ENCODE measurements at regions not wholly inside any gene's neighbourhood (a gene's known extent, or its start where the extent isn't known, plus 50 kb on each side); places are given as distances from the start of the nearest gene placed in this dataset.

- Histone ChIP-seq H3K4me3 (ENCODE audit: low read depth, low read length, poor library complexity, severe bottlenecking) (no peak overlapping the region), H3F3A (ENCODE audit: insufficient read depth, low read length) (no peaks in the 10 kb centered on the region), H3K9me3 (ENCODE audit: low read length) (no peaks in the 10 kb centered on the region), H3K79me2 (ENCODE audit: insufficient read depth, low read length) (no peaks in the 10 kb centered on the region), H3K27ac (ENCODE audit: low read depth, low read length, poor library complexity, severe bottlenecking) (no peak overlapping the region), H3K4me2 (ENCODE audit: low read length) (no peak overlapping the region), H3K36me3 (ENCODE audit: insufficient read depth, low read length) (no peaks in the 10 kb centered on the region), H3K9ac (ENCODE audit: low read length) (no peak overlapping the region), H3K9me2 (ENCODE audit: low read depth, low read length) (no peaks in the 10 kb centered on the region), H4K20me1 (ENCODE audit: insufficient read depth, low read length) (no peaks in the 10 kb centered on the region), H3K4me1 (ENCODE audit: insufficient read depth, low read length, severe bottlenecking) (no peaks in the 10 kb centered on the region), H2AFZ (ENCODE audit: low read length) (no peak overlapping the region), H3K27me3 (ENCODE audit: insufficient read depth, low read length) (no peaks in the 10 kb centered on the region)
- no peak for TF ChIP-seq EZH2 (IDR thresholded peaks at IDR 0.05; ENCODE audit: borderline replicate concordance, low read length)
- TF ChIP-seq, protein P1, sequence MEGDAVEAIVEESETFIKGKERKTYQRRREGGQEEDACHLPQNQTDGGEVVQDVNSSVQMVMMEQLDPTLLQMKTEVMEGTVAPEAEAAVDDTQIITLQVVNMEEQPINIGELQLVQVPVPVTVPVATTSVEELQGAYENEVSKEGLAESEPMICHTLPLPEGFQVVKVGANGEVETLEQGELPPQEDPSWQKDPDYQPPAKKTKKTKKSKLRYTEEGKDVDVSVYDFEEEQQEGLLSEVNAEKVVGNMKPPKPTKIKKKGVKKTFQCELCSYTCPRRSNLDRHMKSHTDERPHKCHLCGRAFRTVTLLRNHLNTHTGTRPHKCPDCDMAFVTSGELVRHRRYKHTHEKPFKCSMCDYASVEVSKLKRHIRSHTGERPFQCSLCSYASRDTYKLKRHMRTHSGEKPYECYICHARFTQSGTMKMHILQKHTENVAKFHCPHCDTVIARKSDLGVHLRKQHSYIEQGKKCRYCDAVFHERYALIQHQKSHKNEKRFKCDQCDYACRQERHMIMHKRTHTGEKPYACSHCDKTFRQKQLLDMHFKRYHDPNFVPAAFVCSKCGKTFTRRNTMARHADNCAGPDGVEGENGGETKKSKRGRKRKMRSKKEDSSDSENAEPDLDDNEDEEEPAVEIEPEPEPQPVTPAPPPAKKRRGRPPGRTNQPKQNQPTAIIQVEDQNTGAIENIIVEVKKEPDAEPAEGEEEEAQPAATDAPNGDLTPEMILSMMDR (IDR thresholded peaks at IDR 0.05; ENCODE audit: low read length) = no peak
These were observed 116.6 kb upstream of the CDK1 start for GRCh38 chr10:60661637-60662036.

DNA sequence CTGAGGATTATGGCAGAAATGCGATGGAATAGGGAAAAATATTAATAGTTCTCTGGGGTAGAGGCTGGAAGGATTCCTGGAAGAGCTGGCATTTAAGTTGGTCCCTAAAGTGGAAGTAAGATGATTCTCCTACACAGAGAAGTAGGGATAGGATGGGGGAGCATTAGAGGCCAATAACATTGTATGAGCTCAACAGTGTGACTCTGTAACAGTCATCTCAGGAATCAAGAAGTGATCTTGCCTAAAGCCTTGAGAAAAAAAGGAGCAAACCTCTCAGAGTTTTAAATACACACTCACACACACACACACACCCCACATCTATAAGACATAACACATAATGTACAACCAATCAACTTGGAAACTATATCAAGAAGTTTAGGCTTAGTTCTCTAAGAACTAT, 117.7 kb upstream of the CDK1 start:
- no peaks in the 10 kb centered on the region for H3K79me2 ChIP-seq (ENCODE audit: insufficient read depth, low read length)
- no peaks in the 10 kb centered on the region for H3K4me1 ChIP-seq (ENCODE audit: insufficient read depth, low read length, severe bottlenecking)
- TF ChIP-seq EZH2 (IDR thresholded peaks at IDR 0.05; ENCODE audit: borderline replicate concordance, low read length) = no peak
- TF ChIP-seq, protein P1 (IDR thresholded peaks at IDR 0.05; ENCODE audit: low read length) = no peak
- H3F3A ChIP-seq (ENCODE audit: insufficient read depth, low read length) = no peaks in the 10 kb centered on the region
- H3K36me3 ChIP-seq (ENCODE audit: insufficient read depth, low read length) = no peaks in the 10 kb centered on the region
- no peak overlapping the region for H2AFZ ChIP-seq (ENCODE audit: low read length)
- H3K27ac ChIP-seq (ENCODE audit: low read depth, low read length, poor library complexity, severe bottlenecking) = no peak overlapping the region
- no peak overlapping the region for H3K4me3 ChIP-seq (ENCODE audit: low read depth, low read length, poor library complexity, severe bottlenecking)
- H3K4me2 ChIP-seq (ENCODE audit: low read length) = no peak overlapping the region
- no peaks in the 10 kb centered on the region for H3K27me3 ChIP-seq (ENCODE audit: insufficient read depth, low read length)
- no peaks in the 10 kb centered on the region for H3K9me3 ChIP-seq (ENCODE audit: low read length)
- H3K9ac ChIP-seq (ENCODE audit: low read length) = no peak overlapping the region
- no peaks in the 10 kb centered on the region for H3K9me2 ChIP-seq (ENCODE audit: low read depth, low read length)
- H4K20me1 ChIP-seq (ENCODE audit: insufficient read depth, low read length) = no peaks in the 10 kb centered on the region

- Histone ChIP-seq H3F3A (ENCODE audit: insufficient read depth, low read length) (no peaks in the 10 kb centered on the region), H3K9ac (ENCODE audit: low read length) (no peak overlapping the region), H3K27ac (ENCODE audit: low read depth, low read length, poor library complexity, severe bottlenecking) (no peak overlapping the region), H3K27me3 (ENCODE audit: insufficient read depth, low read length) (no peaks in the 10 kb centered on the region), H2AFZ (ENCODE audit: low read length) (no peak overlapping the region), H4K20me1 (ENCODE audit: insufficient read depth, low read length) (no peaks in the 10 kb centered on the region), H3K4me1 (ENCODE audit: insufficient read depth, low read length, severe bottlenecking) (peaks cover 33% of the 10 kb centered on the region), H3K4me3 (ENCODE audit: low read depth, low read length, poor library complexity, severe bottlenecking) (no peak overlapping the region), H3K9me2 (ENCODE audit: low read depth, low read length) (no peaks in the 10 kb centered on the region), H3K9me3 (ENCODE audit: low read length) (no peaks in the 10 kb centered on the region), H3K4me2 (ENCODE audit: low read length) (no peak overlapping the region), H3K79me2 (ENCODE audit: insufficient read depth, low read length) (no peaks in the 10 kb centered on the region), H3K36me3 (ENCODE audit: insufficient read depth, low read length) (no peaks in the 10 kb centered on the region)
- TF ChIP-seq, protein P1 (IDR thresholded peaks at IDR 0.05; ENCODE audit: low read length) = no peak
- no peak for TF ChIP-seq EZH2 (IDR thresholded peaks at IDR 0.05; ENCODE audit: borderline replicate concordance, low read length)
These were observed 123.3 kb upstream of the CDK1 start for GRCh38 chr10:60654813-60655464.
